IMR-90 (cell line): ENCODE measurements at regions not wholly inside any gene's neighbourhood (a gene's known extent, or its start where the extent isn't known, plus 50 kb on each side); places are given as distances from the start of the nearest gene placed in this dataset.

Experiments used
- ATAC-seq: fragments of 200-7000 bp; cut with Tn5 transposase; 2 replicates; pipeline ENCODE4 v1.9.1; 2020; ENCODE audit warnings: low read depth, mild to moderate bottlenecking, moderate library complexity
- BruUV-seq: library from RNA; stranded (reverse); fragments of 400-500 nt; replicated peaks from 2 replicates; lab custom pipeline; 2021; lab: Mats Ljungman, UMichigan
- CTCF ChIA-PET: fragments of 300-600 bp; formaldehyde crosslinking; extraction: SDS; loops from one replicate; lab custom pipeline; 2021; ENCODE audit warnings: antibody characterized with exemption; lab: Yijun Ruan, JAX
- POLR2A ChIA-PET: fragments of 300-600 bp; sonication (Branson Sonifier 250); formaldehyde crosslinking; loops from one replicate; lab custom pipeline; 2022; ENCODE audit warnings: antibody characterized with exemption; ENCODE audit not compliant: unreplicated experiment; lab: Charles Lee
- DNase-seq: peaks from one replicate; pipeline ENCODE4 v3.0.0; 2013
- H2AFZ ChIP-seq: replicated peaks from 2 replicates; pipeline ENCODE3; 2013; ENCODE audit warnings: low read length, mild to moderate bottlenecking; ENCODE audit not compliant: poor library complexity
- H2AK5ac ChIP-seq: 2 replicates; pipeline ENCODE4 v1.6.1; 2013; ENCODE audit warnings: low read depth, low read length, inconsistent platforms
- H2AK9ac ChIP-seq: replicated peaks from 2 replicates; pipeline ENCODE3; 2013; ENCODE audit warnings: mild to moderate bottlenecking, low read depth, low read length, moderate library complexity; ENCODE audit not compliant: poor library complexity
- H2BK120ac ChIP-seq: 2 replicates; pipeline ENCODE4 v1.6.1; 2013; ENCODE audit warnings: low read depth, low read length, inconsistent platforms
- H2BK15ac ChIP-seq: 3 replicates; pipeline ENCODE4 v1.6.1; 2013; ENCODE audit warnings: low read depth, low read length, inconsistent platforms
- H2BK20ac ChIP-seq: 2 replicates; pipeline ENCODE4 v1.6.1; 2013; ENCODE audit warnings: low read depth, mild to moderate bottlenecking, inconsistent platforms, low read length, moderate library complexity
- H2BK5ac ChIP-seq: 2 replicates; pipeline ENCODE4 v1.6.1; 2013; ENCODE audit warnings: mild to moderate bottlenecking, low read depth, low read length, inconsistent platforms; ENCODE audit not compliant: poor library complexity, severe bottlenecking
- H3K14ac ChIP-seq: replicated peaks from 2 replicates; pipeline ENCODE4 v1.6.1; 2013; ENCODE audit warnings: low read depth, low read length, inconsistent platforms
- H3K18ac ChIP-seq: 2 replicates; pipeline ENCODE4 v1.6.1; 2013; ENCODE audit warnings: low read depth, low read length, control low read depth
- H3K23ac ChIP-seq: 2 replicates; pipeline ENCODE4 v1.6.1; 2013; ENCODE audit warnings: low read depth, low read length, inconsistent platforms
- H3K27ac ChIP-seq: 2 replicates; pipeline ENCODE4 v1.5.1; 2013; ENCODE audit warnings: mild to moderate bottlenecking, control low read depth, low read length; ENCODE audit not compliant: insufficient read depth
- H3K27me3 ChIP-seq: 2 replicates; pipeline ENCODE4 v1.6.1; 2013; ENCODE audit warnings: low read length; ENCODE audit not compliant: control insufficient read depth, insufficient read depth
- H3K36me3 ChIP-seq: 2 replicates; pipeline ENCODE4 v1.6.1; 2013; ENCODE audit warnings: low read length, mixed read lengths; ENCODE audit not compliant: control insufficient read depth, insufficient read depth
- H3K4ac ChIP-seq: 2 replicates; pipeline ENCODE4 v1.6.1; 2013; ENCODE audit warnings: low read depth, low read length, inconsistent platforms
- H3K4me1 ChIP-seq: 2 replicates; pipeline ENCODE4 v1.6.1; 2013; ENCODE audit warnings: low read length, mixed read lengths; ENCODE audit not compliant: control insufficient read depth, insufficient read depth
- H3K4me2 ChIP-seq: 2 replicates; pipeline ENCODE4 v1.6.1; 2013; ENCODE audit warnings: low read depth, mild to moderate bottlenecking, control low read depth, low read length, moderate library complexity
- H3K4me3 ChIP-seq: 2 replicates; pipeline ENCODE4 v1.5.1; 2013; ENCODE audit warnings: low read depth, mild to moderate bottlenecking, control low read depth, low read length, moderate library complexity; ENCODE audit not compliant: insufficient read depth
- H3K56ac ChIP-seq: 2 replicates; pipeline ENCODE4 v1.6.1; 2013; ENCODE audit warnings: low read length, inconsistent platforms; ENCODE audit not compliant: insufficient read depth; ENCODE audit errors: extremely low read depth
- H3K79me1 ChIP-seq, 2 experiments: 2 replicates each; pipeline ENCODE4 v1.6.1; 2013; ENCODE audit warnings: low read length in 2 of 2, inconsistent platforms in 1 of 2, low read depth in 1 of 2
- H3K9ac ChIP-seq: 2 replicates; pipeline ENCODE4 v1.6.1; 2013; ENCODE audit warnings: low read depth, low read length, control low read depth
- H3K9me1 ChIP-seq: 2 replicates; pipeline ENCODE4 v1.6.1; 2013; ENCODE audit warnings: low read length, inconsistent platforms; ENCODE audit not compliant: insufficient read depth
- H3K9me3 ChIP-seq: 2 replicates; pipeline ENCODE4 v1.6.1; 2013; ENCODE audit warnings: low read length; ENCODE audit not compliant: control insufficient read depth, insufficient read depth
- H4K20me1 ChIP-seq: 2 replicates; pipeline ENCODE4 v1.6.1; 2013; ENCODE audit warnings: low read length, inconsistent platforms; ENCODE audit not compliant: insufficient read depth
- H4K5ac ChIP-seq: 2 replicates; pipeline ENCODE4 v1.6.1; 2013; ENCODE audit warnings: mild to moderate bottlenecking, low read depth, low read length, control low read depth
- H4K8ac ChIP-seq, 2 experiments: 2 replicates each; pipeline ENCODE4 v1.6.1; 2013; ENCODE audit warnings: low read depth in 2 of 2, low read length in 2 of 2, control low read depth in 1 of 2, inconsistent platforms in 1 of 2
- H4K91ac ChIP-seq: 2 replicates; pipeline ENCODE4 v1.6.1; 2013; ENCODE audit warnings: low read depth, low read length, inconsistent platforms; ENCODE audit not compliant: insufficient read depth
- BHLHE40 ChIP-seq: fragments of 150-350 bp; IDR thresholded peaks from 2 replicates; pipeline ENCODE4 v1.6.1; 2016; ENCODE audit warnings: mild to moderate bottlenecking, low read depth, low read length
- CEBPB ChIP-seq: IDR thresholded peaks from 2 replicates; pipeline ENCODE4 v1.6.1; 2012; ENCODE audit warnings: low read depth, low read length, improper control_type of control experiment
- CHD1 ChIP-seq: IDR thresholded peaks from 2 replicates; pipeline ENCODE4 v1.6.1; 2012; ENCODE audit warnings: low read depth, low read length, improper control_type of control experiment
- FOS ChIP-seq: fragments of 150-350 bp; IDR thresholded peaks from 2 replicates; pipeline ENCODE4 v1.6.1; 2016; ENCODE audit warnings: low read depth, low read length
- MAFK ChIP-seq: IDR thresholded peaks from 2 replicates; pipeline ENCODE4 v1.6.1; 2012; ENCODE audit warnings: low read depth, low read length, improper control_type of control experiment
- MAZ ChIP-seq: IDR thresholded peaks from 2 replicates; pipeline ENCODE4 v1.6.1; 2012; ENCODE audit warnings: low read depth, mild to moderate bottlenecking, low read length, improper control_type of control experiment, moderate library complexity, borderline replicate concordance
- MXI1 ChIP-seq: IDR thresholded peaks from 2 replicates; pipeline ENCODE4 v1.6.1; 2012; ENCODE audit warnings: low read depth, mild to moderate bottlenecking, low read length, moderate library complexity, borderline replicate concordance
- NFE2L2 ChIP-seq: fragments of 150-350 bp; IDR thresholded peaks from 2 replicates; pipeline ENCODE4 v1.6.1; 2016; ENCODE audit warnings: low read depth, mild to moderate bottlenecking, low read length
- POLR2A ChIP-seq: IDR thresholded peaks from 2 replicates; pipeline ENCODE4 v1.6.1; 2012; ENCODE audit warnings: mild to moderate bottlenecking, low read depth, low read length
- RAD21 ChIP-seq: IDR thresholded peaks from 2 replicates; pipeline ENCODE4 v1.6.1; 2012; ENCODE audit warnings: low read length, improper control_type of control experiment
- RCOR1 ChIP-seq: IDR thresholded peaks from 2 replicates; pipeline ENCODE4 v1.6.1; 2012; ENCODE audit warnings: mild to moderate bottlenecking, low read length, improper control_type of control experiment; ENCODE audit not compliant: insufficient replicate concordance
- RFX5 ChIP-seq: IDR thresholded peaks from 2 replicates; pipeline ENCODE4 v1.8.0; 2012; ENCODE audit warnings: low read depth, mild to moderate bottlenecking, low read length, moderate library complexity
- SMC3 ChIP-seq: fragments of 150-350 bp; IDR thresholded peaks from 2 replicates; pipeline ENCODE4 v1.6.1; 2016; ENCODE audit warnings: low read depth, mild to moderate bottlenecking, antibody characterized with exemption, low read length, moderate library complexity
- dilution Hi-C: fragments of 300-500 bp; cut with HindIII; formaldehyde crosslinking; loops from one replicate; pipeline ENCODE4 v1.14.3; 2018; ENCODE audit warnings: low sequenced_read_pairs; ENCODE audit not compliant: unreplicated experiment
- in situ Hi-C: fragments of 300-500 bp; cut with MboI; formaldehyde crosslinking; loops from 3 replicates; pipeline ENCODE4 v1.14.3; 2019; ENCODE audit warnings: low sequenced_read_pairs, inconsistent platforms, mixed read lengths
- intact Hi-C: fragments of 100-400 bp; cut with micrococcal nuclease; formaldehyde crosslinking; loops from 2 replicates; pipeline ENCODE4 v1.10.0; 2022
- TF ChIP-seq, protein P1 (sequence below): conservative IDR thresholded peaks from 2 replicates; pipeline ENCODE4 v1.5.1; 2012; ENCODE audit warnings: mild to moderate bottlenecking, low read depth, low read length, improper control_type of control experiment
- TF ChIP-seq, protein P2 (sequence below): fragments of 150-350 bp; IDR thresholded peaks from 2 replicates; pipeline ENCODE4 v1.6.1; 2016; ENCODE audit warnings: low read depth, mild to moderate bottlenecking, low read length, moderate library complexity, borderline replicate concordance
- TF ChIP-seq, protein P3 (sequence below): fragments of 150-350 bp; IDR thresholded peaks from 2 replicates; pipeline ENCODE4 v1.6.1; 2017; ENCODE audit warnings: mild to moderate bottlenecking, antibody characterized with exemption, low read length, low read depth

DNA sequence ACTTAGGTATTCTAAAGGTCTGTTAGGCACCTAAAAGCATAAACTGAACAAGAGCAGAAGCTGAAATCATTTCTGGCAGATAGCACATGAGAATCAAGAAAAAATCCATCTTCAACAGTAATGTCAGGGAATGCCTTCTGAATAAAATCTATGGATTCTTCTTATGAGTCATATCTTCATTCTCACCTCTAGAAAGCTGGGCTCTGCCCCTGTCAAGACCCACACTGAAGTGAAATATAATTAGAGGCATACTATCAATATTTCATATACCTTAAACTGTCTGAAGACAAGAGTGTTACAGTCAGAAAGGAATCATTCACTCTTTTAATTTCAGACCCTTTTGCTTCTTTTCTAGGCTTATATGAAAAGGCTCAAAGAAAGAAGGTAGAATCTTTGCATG lies 485.8 kb upstream of the PTCHD4 start:
- Histone ChIP-seq H4K8ac (no peak overlapping the region), H2AK5ac (no peak overlapping the region), H4K91ac (no peak overlapping the region), H3K27me3 (no peaks in the 10 kb centered on the region), H3K14ac (no peak overlapping the region), H4K20me1 (no peaks in the 10 kb centered on the region), H3K4me2 (no peak overlapping the region), H2AFZ (no peak overlapping the region), H3K36me3 (no peaks in the 10 kb centered on the region), H3K56ac (no peak overlapping the region), H3K4ac (no peak overlapping the region), H3K23ac (no peak overlapping the region), H3K27ac (no peak overlapping the region), H4K5ac (no peak overlapping the region), H2BK15ac (no peak overlapping the region), H3K79me1 (no peaks in the 10 kb centered on the region), H3K9ac (no peak overlapping the region), H3K4me3 (no peak overlapping the region), H2BK120ac (no peak overlapping the region), H3K9me3 (no peaks in the 10 kb centered on the region), H3K18ac (no peak overlapping the region), H2BK5ac (no peak overlapping the region), H3K4me1 (no peaks in the 10 kb centered on the region), H2AK9ac (no peak overlapping the region), H2BK20ac (no peak overlapping the region), H3K9me1 (no peaks in the 10 kb centered on the region)
- intact Hi-C loops: no loop called here
- no peak for DNase-seq
- no TSS peak for BruUV-seq
- CTCF ChIA-PET: no interaction called here
- POLR2A ChIA-PET: no interaction called here
- in situ Hi-C loops: no loop called here
- TF ChIP-seq, protein P1, sequence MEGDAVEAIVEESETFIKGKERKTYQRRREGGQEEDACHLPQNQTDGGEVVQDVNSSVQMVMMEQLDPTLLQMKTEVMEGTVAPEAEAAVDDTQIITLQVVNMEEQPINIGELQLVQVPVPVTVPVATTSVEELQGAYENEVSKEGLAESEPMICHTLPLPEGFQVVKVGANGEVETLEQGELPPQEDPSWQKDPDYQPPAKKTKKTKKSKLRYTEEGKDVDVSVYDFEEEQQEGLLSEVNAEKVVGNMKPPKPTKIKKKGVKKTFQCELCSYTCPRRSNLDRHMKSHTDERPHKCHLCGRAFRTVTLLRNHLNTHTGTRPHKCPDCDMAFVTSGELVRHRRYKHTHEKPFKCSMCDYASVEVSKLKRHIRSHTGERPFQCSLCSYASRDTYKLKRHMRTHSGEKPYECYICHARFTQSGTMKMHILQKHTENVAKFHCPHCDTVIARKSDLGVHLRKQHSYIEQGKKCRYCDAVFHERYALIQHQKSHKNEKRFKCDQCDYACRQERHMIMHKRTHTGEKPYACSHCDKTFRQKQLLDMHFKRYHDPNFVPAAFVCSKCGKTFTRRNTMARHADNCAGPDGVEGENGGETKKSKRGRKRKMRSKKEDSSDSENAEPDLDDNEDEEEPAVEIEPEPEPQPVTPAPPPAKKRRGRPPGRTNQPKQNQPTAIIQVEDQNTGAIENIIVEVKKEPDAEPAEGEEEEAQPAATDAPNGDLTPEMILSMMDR: no peak
- no peak for TF ChIP-seq RFX5
- TF ChIP-seq, protein P2, sequence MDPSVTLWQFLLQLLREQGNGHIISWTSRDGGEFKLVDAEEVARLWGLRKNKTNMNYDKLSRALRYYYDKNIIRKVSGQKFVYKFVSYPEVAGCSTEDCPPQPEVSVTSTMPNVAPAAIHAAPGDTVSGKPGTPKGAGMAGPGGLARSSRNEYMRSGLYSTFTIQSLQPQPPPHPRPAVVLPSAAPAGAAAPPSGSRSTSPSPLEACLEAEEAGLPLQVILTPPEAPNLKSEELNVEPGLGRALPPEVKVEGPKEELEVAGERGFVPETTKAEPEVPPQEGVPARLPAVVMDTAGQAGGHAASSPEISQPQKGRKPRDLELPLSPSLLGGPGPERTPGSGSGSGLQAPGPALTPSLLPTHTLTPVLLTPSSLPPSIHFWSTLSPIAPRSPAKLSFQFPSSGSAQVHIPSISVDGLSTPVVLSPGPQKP: no peak
- no peak for TF ChIP-seq MAZ
- no peak for TF ChIP-seq MAFK
- TF ChIP-seq RCOR1: no peak
- TF ChIP-seq BHLHE40: no peak
- TF ChIP-seq MXI1: no peak
- TF ChIP-seq CHD1: no peak
- TF ChIP-seq NFE2L2: no peak
- TF ChIP-seq, protein P3, sequence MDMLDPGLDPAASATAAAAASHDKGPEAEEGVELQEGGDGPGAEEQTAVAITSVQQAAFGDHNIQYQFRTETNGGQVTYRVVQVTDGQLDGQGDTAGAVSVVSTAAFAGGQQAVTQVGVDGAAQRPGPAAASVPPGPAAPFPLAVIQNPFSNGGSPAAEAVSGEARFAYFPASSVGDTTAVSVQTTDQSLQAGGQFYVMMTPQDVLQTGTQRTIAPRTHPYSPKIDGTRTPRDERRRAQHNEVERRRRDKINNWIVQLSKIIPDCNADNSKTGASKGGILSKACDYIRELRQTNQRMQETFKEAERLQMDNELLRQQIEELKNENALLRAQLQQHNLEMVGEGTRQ: no peak
- TF ChIP-seq POLR2A: no peak
- TF ChIP-seq SMC3: no peak
- TF ChIP-seq FOS: no peak
- TF ChIP-seq RAD21: no peak
- no peak for TF ChIP-seq CEBPB
- ATAC-seq: no peak
- dilution Hi-C loops: no loop called here
